Activated CD4-positive, alpha-beta T cell treated with anti-CD3 and anti-CD28 coated beads, Interleukin-2, Interleukin-4, amounts not matched to agents 100 ng/mL and 50 ng/mL, durations not matched to agents 16 hours and 8 hours (primary cell): ENCODE measurements at regions not wholly inside any gene's neighbourhood (a gene's known extent, or its start where the extent isn't known, plus 50 kb on each side); places are given as distances from the start of the nearest gene placed in this dataset.
"Not testable (repeated sequence)": the region's sequence is repeated elsewhere in the genome, so short reads cannot be mapped to it uniquely, and the experiment has no call there.

Source experiments
- DNase-seq: peaks from one replicate; pipeline ENCODE4 v3.0.0-alpha.2; 2020; ENCODE audit warnings: low spot score

- no peak for DNase-seq
Observed at GRCh38 chr5:99441235-99441634, 512.4 kb upstream of the CHD1 start.

DNA sequence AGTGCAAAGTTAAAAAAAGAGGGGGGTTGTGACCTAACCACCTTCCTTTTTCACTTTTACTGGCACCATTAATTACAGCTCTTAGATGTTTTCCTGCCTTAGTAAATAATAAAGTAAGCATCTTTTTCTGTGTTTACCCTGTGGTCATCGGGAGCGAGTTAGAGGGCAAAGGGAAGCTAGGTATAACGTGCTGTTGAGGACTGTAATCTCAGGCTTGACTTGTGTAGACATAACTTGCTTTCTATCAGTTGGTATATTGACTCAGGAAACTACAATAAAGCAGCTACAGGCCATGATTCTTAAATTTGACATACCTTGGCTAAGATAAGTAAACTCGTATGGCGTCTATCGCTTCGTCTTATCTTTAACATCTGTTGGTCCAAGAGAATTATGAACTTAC is 509.8 kb upstream of the CHD1 start:
- DNase-seq: no peak

DNA sequence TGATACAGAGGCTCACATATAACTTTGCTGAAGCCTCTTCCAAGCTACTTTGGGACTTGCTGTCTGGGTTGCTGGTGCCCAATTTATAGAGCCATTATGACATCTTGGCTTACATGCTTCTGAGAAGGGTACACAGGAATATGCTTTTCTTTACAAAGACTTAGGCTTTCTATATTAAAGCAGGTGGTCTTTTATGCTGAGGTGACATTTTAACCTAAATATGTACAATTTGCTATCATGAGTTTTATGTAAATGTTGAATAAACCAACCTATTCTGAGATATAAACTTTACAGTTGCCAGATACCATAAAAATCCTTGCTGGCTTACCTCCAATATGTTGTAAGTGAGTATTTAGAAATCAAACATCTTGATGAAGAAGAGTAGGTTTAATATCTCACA is 509.2 kb upstream of the CHD1 start:
- no peak for DNase-seq

DNA sequence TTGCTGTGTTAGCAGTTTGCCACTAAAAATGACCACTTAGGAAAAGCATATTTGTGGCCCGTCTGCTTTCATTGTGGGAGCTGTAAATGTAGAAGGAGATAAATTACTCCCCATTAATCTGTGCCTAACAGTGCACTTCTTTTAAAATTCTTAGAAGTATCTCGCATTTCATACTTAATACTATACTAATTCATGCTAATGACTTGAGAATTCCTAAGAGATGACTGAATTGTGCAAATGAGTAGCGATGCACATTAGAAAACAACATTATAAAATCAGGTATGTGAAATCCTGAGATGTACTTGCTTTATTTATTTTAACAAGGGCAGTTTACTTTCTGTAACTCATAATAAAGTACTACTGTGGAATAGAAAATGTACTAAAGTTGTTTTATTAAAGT is 494.6 kb upstream of the CHD1 start:
- DNase-seq: not testable (repeated sequence)

GRCh38 chr5:99418640-99419039 is 489.8 kb upstream of the CHD1 start:
- not testable (repeated sequence) for DNase-seq

- not testable (repeated sequence) for DNase-seq
Observed at GRCh38 chr5:99410386-99410785, 481.6 kb upstream of the CHD1 start.

GRCh38 chr5:99404764-99405302 is 476.0 kb upstream of the CHD1 start:
- not testable (repeated sequence) for DNase-seq

GRCh38 chr5:99400571-99400970 is 471.8 kb upstream of the CHD1 start:
- not testable (repeated sequence) for DNase-seq

- no peak for DNase-seq
Observed at GRCh38 chr5:99398976-99399375, 470.2 kb upstream of the CHD1 start.

GRCh38 chr5:99386406-99387077 is 457.7 kb upstream of the CHD1 start:
- DNase-seq: no peak

DNA sequence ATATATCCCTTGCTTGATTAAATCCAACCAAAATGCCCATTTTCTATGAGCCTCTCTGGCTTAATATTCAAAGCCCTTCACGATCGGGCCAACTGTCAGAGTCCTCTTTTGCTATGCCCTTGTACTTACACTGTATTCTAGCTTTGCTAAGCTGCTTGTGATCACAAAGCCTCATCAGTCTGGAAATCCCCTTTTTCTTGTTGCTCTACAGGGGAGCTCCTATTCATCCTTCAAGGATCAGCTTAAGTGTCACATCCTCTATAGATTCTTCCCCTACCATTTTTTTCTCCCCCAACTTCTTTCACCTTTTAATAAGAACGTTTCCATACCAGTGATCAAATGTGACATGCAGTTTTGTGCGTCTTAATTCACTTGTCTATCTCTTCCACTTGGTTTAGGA is 450.4 kb upstream of the CHD1 start:
- DNase-seq: no peak

GRCh38 chr5:99378443-99378842 is 449.6 kb upstream of the CHD1 start:
- DNase-seq: no peak

- DNase-seq: no peak
Observed at GRCh38 chr5:99369797-99370593, 441.2 kb upstream of the CHD1 start.

DNA sequence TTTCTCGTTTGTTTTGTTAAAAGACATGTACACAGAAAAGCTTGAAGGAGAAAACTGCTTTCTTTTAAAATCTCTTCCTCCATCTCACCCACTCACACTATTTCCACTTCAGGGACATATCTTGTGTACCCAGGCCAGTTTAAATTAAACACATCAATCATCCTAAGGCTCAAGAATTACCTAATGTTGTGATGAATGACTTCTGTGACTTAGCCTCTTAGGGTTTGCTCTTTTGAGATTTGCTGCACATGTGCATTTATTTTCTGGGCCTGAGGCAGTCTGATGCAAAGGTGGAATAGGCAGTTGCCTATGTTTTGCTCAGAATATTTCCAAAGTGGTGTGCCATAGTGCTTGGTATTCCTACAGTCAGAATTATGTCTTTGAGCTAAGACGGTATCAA is 439.9 kb upstream of the CHD1 start:
- no peak for DNase-seq

- no peak for DNase-seq
Observed at GRCh38 chr5:99355881-99356280, 427.1 kb upstream of the CHD1 start.

GRCh38 chr5:99349787-99350186 is 421.0 kb upstream of the CHD1 start:
- no peak for DNase-seq

DNA sequence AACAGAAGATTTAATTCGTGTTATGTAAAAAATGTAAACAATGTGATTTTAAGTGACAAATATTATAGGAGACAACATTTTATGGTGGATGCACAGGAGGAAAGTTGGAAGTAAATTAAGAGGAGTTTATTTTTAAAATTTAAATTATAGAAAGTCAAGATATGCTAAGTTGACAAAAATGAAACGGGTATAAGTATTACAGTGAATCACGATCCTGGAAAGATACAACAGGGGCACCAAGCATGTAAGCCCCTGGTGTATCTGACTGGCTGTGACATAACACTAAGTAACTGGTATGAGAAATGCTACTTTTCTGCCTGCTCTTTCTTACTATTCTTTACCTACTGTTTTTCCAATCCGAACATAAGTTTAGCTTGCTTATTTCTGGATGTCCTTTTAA is 419.8 kb upstream of the CHD1 start:
- no peak for DNase-seq

GRCh38 chr5:99339758-99340157 is 411.0 kb upstream of the CHD1 start:
- DNase-seq: not testable (repeated sequence)

- DNase-seq: no peak
Observed at GRCh38 chr5:99334936-99335335, 406.1 kb upstream of the CHD1 start.

GRCh38 chr5:99331061-99331460 is 402.3 kb upstream of the CHD1 start:
- DNase-seq: no peak

DNA sequence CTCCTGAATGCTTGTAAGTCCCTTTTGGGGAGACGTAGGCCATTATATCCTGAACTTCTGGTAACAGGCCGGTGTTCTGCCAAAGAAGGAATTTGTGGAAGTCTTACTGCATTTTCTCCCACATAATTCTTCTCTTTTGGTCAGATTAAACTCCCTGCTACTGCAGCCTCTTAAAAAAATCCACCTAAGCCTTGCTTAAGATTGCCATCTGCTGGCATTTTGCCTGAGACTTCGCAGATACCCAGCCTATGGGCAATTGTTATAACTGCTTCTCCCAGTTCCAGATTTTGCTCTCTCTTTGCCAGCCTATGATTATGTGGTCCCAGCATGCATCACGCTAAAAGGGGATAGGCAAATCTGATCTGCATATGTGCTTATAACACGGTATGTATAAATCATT is 391.6 kb upstream of the CHD1 start:
- DNase-seq: no peak

GRCh38 chr5:99317136-99317535 is 388.3 kb upstream of the CHD1 start:
- no peak for DNase-seq

DNA sequence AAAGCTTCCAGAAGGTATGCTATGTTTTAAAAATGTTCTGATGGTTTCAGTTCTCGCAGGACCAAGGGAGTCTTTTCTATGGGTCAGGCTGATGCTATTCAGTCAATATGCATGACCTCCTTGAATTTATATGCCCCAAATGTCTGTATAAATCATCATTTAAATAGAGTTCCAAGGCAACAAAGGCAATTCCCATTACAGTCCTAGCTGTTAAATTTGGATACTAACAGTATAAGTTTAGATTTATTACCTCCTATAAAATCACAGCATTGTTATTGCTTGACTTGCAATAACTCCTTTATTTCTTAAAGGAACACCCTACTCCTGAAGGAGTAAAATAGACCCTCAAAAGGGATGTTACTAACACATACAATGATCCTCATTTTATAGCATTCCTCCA is 387.7 kb upstream of the CHD1 start:
- DNase-seq: no peak
